ENCODE measurements at regions not wholly inside any gene's neighbourhood (a gene's known extent, or its start where the extent isn't known, plus 50 kb on each side); places are given as distances from the start of the nearest gene placed in this dataset.

DNA sequence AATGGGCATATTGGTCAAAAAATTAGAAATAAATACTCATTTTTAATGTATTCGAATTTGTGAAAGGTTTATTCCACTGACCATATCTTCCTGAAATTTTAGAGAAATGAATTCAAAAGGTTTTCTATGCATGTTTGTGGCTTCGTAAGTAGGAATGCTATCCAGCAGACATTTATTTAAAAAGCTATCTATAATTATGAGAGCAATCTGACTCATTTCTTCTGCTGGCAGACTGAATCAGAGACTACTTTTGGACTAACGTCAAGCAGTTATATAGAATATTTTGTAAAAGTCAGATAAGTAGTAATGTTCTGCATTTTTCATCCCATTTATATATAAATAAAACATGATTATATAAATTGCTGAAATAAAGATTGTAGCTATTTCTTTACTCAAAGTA is 125.0 kb downstream of the SPCS3 start:
- no peaks in the 10 kb centered on the region for H3K36me3 Mint-ChIP-seq (ENCODE audit: insufficient read depth in 1 of 3, low read depth in 3 of 3)
- WGBS (ENCODE audit: extremely low coverage, insufficient read length, low lambda C conversion rate), result no CpG with 5 or more reads among the region's 3 CpGs

More for the DNA sequence above, 125.0 kb downstream of the SPCS3 start:
- no peak overlapping the region for H3K9ac ChIP-seq (ENCODE audit: extremely low read depth, insufficient read length, low read length)
- H3K14ac ChIP-seq (ENCODE audit: insufficient read depth, low read length), result no peak overlapping the region
- DNase-seq, result no peak
- no peak overlapping the region for H2AK5ac ChIP-seq (ENCODE audit: insufficient read length, low read length)
- no peak overlapping the region for H3K4me2 ChIP-seq (ENCODE audit: insufficient read depth, insufficient read length, low read length)
- H2BK5ac ChIP-seq (ENCODE audit: insufficient read length, low read length), result no peak overlapping the region
- TF ChIP-seq, protein P1, sequence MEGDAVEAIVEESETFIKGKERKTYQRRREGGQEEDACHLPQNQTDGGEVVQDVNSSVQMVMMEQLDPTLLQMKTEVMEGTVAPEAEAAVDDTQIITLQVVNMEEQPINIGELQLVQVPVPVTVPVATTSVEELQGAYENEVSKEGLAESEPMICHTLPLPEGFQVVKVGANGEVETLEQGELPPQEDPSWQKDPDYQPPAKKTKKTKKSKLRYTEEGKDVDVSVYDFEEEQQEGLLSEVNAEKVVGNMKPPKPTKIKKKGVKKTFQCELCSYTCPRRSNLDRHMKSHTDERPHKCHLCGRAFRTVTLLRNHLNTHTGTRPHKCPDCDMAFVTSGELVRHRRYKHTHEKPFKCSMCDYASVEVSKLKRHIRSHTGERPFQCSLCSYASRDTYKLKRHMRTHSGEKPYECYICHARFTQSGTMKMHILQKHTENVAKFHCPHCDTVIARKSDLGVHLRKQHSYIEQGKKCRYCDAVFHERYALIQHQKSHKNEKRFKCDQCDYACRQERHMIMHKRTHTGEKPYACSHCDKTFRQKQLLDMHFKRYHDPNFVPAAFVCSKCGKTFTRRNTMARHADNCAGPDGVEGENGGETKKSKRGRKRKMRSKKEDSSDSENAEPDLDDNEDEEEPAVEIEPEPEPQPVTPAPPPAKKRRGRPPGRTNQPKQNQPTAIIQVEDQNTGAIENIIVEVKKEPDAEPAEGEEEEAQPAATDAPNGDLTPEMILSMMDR (conservative IDR thresholded peaks at IDR 0.05), result no peak
- H3K27me3 Mint-ChIP-seq (ENCODE audit: low read depth), result no peaks in the 10 kb centered on the region
- no peak overlapping the region for H2BK12ac ChIP-seq (ENCODE audit: insufficient read length, low read depth, low read length)
- no peak overlapping the region for H2AFZ ChIP-seq (ENCODE audit: low read length)
- no peak overlapping the region for H3K27ac ChIP-seq (ENCODE audit: insufficient read length, low read depth, low read length)
- H3K23ac ChIP-seq (ENCODE audit: insufficient read length, low read depth, low read length), result no peak overlapping the region
- H3K4me1 ChIP-seq (ENCODE audit: insufficient read depth, low read length), result no peaks in the 10 kb centered on the region
- H4K20me1 ChIP-seq (ENCODE audit: control insufficient read depth, insufficient read depth, insufficient read length), result no peaks in the 10 kb centered on the region
- H3K9me3 Mint-ChIP-seq, result no peaks in the 10 kb centered on the region
- H3K4me3 Mint-ChIP-seq, result no peak overlapping the region
- no peak overlapping the region for H4K5ac ChIP-seq (ENCODE audit: insufficient read length, low read depth, low read length)
- no peak overlapping the region for H2BK15ac ChIP-seq (ENCODE audit: low read depth, low read length)
- no peak overlapping the region for H3K4ac ChIP-seq (ENCODE audit: low read depth, low read length)
- H3K18ac ChIP-seq (ENCODE audit: insufficient read length, low read depth, low read length), result no peak overlapping the region
- no peaks in the 10 kb centered on the region for H3K23me2 ChIP-seq (ENCODE audit: insufficient read length, low read depth, low read length, poor library complexity, severe bottlenecking)
- H3K27ac Mint-ChIP-seq, result no peak overlapping the region
- no peak overlapping the region for H4K8ac ChIP-seq (replicated peaks; ENCODE audit: insufficient read length, low read depth, low read length)
- H3K27me3 ChIP-seq (ENCODE audit: insufficient read depth, low read length), result no peaks in the 10 kb centered on the region
- no peaks in the 10 kb centered on the region for H3K79me1 ChIP-seq (ENCODE audit: insufficient read depth, low read depth, low read length, poor library complexity, severe bottlenecking)
- H4K91ac ChIP-seq (ENCODE audit: insufficient read length, low read depth, low read length), result no peak overlapping the region
- no peak overlapping the region for H3K56ac ChIP-seq (ENCODE audit: insufficient read length, low read depth, low read length)
- no peak overlapping the region for H2BK20ac ChIP-seq (ENCODE audit: low read depth, low read length, poor library complexity, severe bottlenecking)
- H3T11ph ChIP-seq (ENCODE audit: low read length), result no peak overlapping the region
- no peak overlapping the region for H2BK120ac ChIP-seq (ENCODE audit: low read depth, low read length, poor library complexity, severe bottlenecking)
- no peaks in the 10 kb centered on the region for H3K79me2 ChIP-seq (ENCODE audit: insufficient read depth, low read length)
- H3K4me1 Mint-ChIP-seq, result no peaks in the 10 kb centered on the region
- H3K9me3 ChIP-seq (ENCODE audit: control insufficient read depth, low read depth, low read length), result no peaks in the 10 kb centered on the region
